ENCODE measurements at regions not wholly inside any gene's neighbourhood (a gene's known extent, or its start where the extent isn't known, plus 50 kb on each side); places are given as distances from the start of the nearest gene placed in this dataset.

- TF ChIP-seq CTCF (IDR thresholded peaks at IDR 0.05; ENCODE audit: borderline replicate concordance, extremely low read depth, low read length, poor library complexity, severe bottlenecking) (no peak), EZH2 (IDR thresholded peaks at IDR 0.05; ENCODE audit: borderline replicate concordance, low read depth, low read length, severe bottlenecking) (no peak)
Observed at GRCh38 chr1:10898921-10899320, 102.5 kb upstream of the CASZ1 start.

Measured in DND-41 (cell line).